Adrenal gland (tissue), 9 donors: ENCODE measurements at regions not wholly inside any gene's neighbourhood (a gene's known extent, or its start where the extent isn't known, plus 50 kb on each side); places are given as distances from the start of the nearest gene placed in this dataset.

Experiments used
- DNase-seq, 7 donors: peaks; one replicate each; pipeline ENCODE4 v3.0.0-alpha.2; 2019 to 2020
- H3K27ac ChIP-seq, 5 donors: fragments of 200-600 bp; sonication (generic) in 4 of 5; 1 replicate in 3 of 5; 2 replicates in 2 of 5; pipeline versions ENCODE4 v1.5.1 to v1.8.0; 2016 to 2020; ENCODE audit warnings: mild to moderate bottlenecking in 1 of 5
- H3K27me3 ChIP-seq: fragments of 200-600 bp; 2 replicates; pipeline ENCODE4 v1.8.0; 2021
- H3K36me3 ChIP-seq, 2 donors: fragments of 200-600 bp; replicated peaks in 1 of 2; 1 replicate in 1 of 2; 2 replicates in 1 of 2; pipeline versions ENCODE4 v1.5.1 to v1.8.0; 2018 to 2022
- H3K4me1 ChIP-seq, 2 donors: fragments of 200-600 bp; replicated peaks in 1 of 2; 1 replicate in 1 of 2; 2 replicates in 1 of 2; pipeline versions ENCODE4 v1.5.1 to v1.8.0; 2018 to 2021
- H3K4me3 ChIP-seq, 4 donors: fragments of 200-600 bp; sonication (generic) in 3 of 4; one replicate each; pipeline ENCODE4 v1.5.1; 2016 to 2018
- H3K9me3 ChIP-seq, 3 donors: fragments of 200-600 bp; sonication (generic) in 1 of 3; replicated peaks in 1 of 3; 1 replicate in 2 of 3; 2 replicates in 1 of 3; pipeline versions ENCODE4 v1.5.1 to v1.8.0; 2016 to 2021
- POLR2A ChIP-seq, 2 donors: fragments of 450-650 bp; IDR thresholded peaks; one replicate each; pipeline ENCODE4 v1.6.1; 2017; ENCODE audit warnings: antibody characterized with exemption in 2 of 2, mild to moderate bottlenecking in 2 of 2, moderate library complexity in 1 of 2
- WGBS, 4 donors: extraction: QIAGEN DNeasy Blood & Tissue Kit in 2 of 4; methylation state at CpG; one replicate each; pipeline versions ENCODE4 v1.1.5 to v1.1.7; 2013 to 2017; 5-methylcytosine and 5-hydroxymethylcytosine counted together
- intact Hi-C, 2 donors: fragments of 100-400 bp; cut with DNase I; formaldehyde crosslinking; loops; one replicate each; pipeline versions ENCODE4 v1.14.1 to v1.15.0; 2022 to 2023
- TF ChIP-seq, protein P1 (sequence below), 6 experiments: fragments of 450-650 bp in 4 of 6; fragments of 200-600 bp in 2 of 6; sonication (generic) in 1 of 6; IDR thresholded peaks; 1 replicate in 5 of 6; 2 replicates in 1 of 6; pipeline versions ENCODE4 v1.5.1 to v1.8.0; 2016 to 2021; ENCODE audit warnings: antibody characterized with exemption in 6 of 6, mild to moderate bottlenecking in 2 of 6, moderate library complexity in 1 of 6
- donor health status: healthy with polysubstance abuse.
- donor health status: Bipolar disorder and iron deficiency.
- donor health status: DM: yes; HTN: yes; CAD: no.
- donor health status: DM: no; HTN: no; CAD: no.
- donor health status: DM: no; HTN: no; CAD: no.

DNA sequence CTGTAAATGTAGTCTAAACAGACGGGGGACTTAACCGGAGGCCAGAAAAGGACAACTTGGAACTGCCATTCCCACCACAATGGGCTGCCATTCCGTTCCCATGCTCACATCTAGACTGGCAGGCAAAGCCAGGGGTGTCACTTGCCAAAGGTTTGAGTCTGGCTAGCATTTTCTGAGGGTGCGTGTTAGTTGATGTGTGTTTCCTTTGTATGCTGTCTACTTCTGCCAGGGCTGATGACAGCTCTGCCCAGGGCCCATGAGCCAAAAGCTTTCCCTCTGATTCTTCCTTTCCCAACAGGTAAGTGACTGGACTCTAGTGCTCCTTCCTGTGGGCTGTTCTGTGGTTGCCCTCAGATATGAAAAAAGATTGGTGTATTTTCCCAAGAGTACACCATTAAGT is 68.0 kb downstream of the ZNF608 start:
- TF ChIP-seq, protein P1, sequence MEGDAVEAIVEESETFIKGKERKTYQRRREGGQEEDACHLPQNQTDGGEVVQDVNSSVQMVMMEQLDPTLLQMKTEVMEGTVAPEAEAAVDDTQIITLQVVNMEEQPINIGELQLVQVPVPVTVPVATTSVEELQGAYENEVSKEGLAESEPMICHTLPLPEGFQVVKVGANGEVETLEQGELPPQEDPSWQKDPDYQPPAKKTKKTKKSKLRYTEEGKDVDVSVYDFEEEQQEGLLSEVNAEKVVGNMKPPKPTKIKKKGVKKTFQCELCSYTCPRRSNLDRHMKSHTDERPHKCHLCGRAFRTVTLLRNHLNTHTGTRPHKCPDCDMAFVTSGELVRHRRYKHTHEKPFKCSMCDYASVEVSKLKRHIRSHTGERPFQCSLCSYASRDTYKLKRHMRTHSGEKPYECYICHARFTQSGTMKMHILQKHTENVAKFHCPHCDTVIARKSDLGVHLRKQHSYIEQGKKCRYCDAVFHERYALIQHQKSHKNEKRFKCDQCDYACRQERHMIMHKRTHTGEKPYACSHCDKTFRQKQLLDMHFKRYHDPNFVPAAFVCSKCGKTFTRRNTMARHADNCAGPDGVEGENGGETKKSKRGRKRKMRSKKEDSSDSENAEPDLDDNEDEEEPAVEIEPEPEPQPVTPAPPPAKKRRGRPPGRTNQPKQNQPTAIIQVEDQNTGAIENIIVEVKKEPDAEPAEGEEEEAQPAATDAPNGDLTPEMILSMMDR (IDR thresholded peaks at IDR 0.05) = no peak
- TF ChIP-seq POLR2A (IDR thresholded peaks at IDR 0.05) = no peak
- no peaks in the 10 kb centered on the region for H3K9me3 ChIP-seq
- WGBS, 4 donors = 94 to 100% (median 98%) methylated on average over 4 of the region's 4 CpGs
- no peaks in the 10 kb centered on the region for H3K36me3 ChIP-seq
- no peak overlapping the region for H3K4me3 ChIP-seq
- H3K27ac ChIP-seq = peak overlapping the region in 2 of 5 donors; percentile 8 to 10
- DNase-seq = no peak
- intact Hi-C loops = no loop called here
- no peaks in the 10 kb centered on the region for H3K27me3 ChIP-seq
- peaks cover 0 to 40% of the 10 kb centered on the region in 2 donors for H3K4me1 ChIP-seq

DNA sequence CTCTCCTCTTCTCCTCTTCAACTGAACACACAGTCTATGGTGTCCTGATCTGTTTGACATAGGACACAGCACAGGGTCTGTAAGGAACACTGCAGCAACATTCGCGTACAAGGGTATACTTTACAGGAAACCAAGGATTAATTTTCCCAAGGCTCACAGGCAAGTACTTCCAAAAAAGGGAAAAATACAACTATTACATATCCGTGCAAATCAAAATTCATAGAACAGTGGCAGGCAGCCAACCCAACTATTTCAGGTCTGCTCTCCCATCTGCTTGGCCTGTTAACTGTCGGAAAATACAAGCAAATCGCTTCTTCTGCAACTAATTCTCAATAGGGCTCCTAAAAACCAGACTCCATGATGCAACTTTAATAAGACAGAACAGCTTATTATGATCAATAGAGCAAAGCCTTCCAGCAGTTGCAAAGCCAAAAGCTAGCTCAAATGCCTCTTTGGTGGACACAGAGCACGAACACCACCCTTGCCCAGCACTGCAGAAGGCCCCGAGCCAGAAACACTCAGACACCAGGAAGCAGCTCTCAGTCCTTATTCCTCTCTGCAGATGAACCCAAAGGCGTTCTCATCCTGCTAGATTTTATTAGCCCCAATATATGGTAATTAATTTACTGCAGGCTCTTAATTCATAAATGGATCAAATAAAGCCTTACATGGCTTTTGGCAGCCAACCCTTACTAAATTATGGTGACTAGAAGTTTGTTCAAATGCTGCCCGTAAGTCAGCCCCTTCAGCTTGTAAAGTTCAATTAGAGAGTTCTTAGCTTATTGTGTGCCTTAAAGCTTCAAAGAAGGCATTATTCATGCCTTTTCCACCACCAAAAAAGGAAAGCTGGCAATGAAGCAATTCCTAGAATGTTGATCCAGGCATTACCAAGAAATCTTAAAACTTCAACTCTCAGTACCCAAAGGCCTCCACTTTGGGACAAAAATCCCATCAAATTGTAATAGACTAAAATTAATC is 68.8 kb downstream of the ZNF608 start:
- 55 to 70% (median 61%) methylated on average over 9 of the region's 9 CpGs for WGBS, 4 donors
- Histone ChIP-seq H3K27me3 (no peaks in the 10 kb centered on the region), H3K4me1 (peaks cover 0 to 43% of the 10 kb centered on the region in 2 donors), H3K36me3 (no peaks in the 10 kb centered on the region), H3K27ac (peak overlapping the region in 2 of 5 donors; percentile 10 to 19), H3K9me3 (no peaks in the 10 kb centered on the region), H3K4me3 (no peak overlapping the region)
- DNase-seq = peak in 5 of 7 donors; percentile 19 to 72 (median 30)
- intact Hi-C loops = no loop called here
- TF ChIP-seq POLR2A (IDR thresholded peaks at IDR 0.05) = no peak
- TF ChIP-seq, protein P1 (IDR thresholded peaks at IDR 0.05) = no peak

DNA sequence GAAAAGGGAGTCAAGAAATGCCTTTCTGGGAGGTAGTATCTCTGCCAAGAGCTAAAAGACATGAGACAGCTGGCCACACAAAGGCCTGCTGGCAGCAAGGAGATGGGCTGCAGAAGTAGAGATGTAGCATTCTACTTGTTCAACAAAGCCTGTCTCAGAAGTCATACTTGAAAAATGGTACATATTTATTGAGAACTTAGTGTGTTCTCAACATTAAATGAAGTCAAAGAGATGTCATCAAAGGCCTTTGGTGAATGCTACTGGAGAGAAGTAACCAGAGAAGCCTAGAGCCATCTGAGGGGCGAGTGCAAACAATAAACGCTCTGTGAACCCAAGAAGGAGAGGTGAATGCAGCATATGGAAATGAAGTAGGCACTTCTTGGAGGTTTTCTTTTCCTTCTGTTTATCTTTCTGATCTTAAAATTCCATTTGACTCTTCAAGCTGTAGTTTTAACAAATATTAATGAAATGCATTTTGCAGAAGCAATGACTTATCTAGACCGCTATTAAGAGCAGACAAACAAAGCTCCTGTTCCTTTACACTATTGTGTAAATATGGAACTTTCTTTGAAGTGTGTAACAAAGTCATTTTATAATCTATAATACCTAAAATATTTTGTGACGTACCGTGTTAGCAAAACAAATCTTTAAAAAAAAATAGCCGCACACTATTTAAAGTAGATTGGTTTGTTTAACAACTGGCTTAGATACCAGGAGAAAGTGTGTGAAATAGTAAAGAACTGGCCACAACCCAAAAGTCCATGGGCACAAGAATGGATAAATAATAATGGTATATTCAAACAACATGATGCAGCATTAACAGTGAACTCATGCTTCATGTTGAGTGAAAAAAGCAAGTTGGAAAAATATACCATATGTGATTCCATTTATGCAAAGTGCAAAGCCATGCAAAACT is 70.2 kb downstream of the ZNF608 start:
- TF ChIP-seq POLR2A (IDR thresholded peaks at IDR 0.05) = no peak
- TF ChIP-seq, protein P1 (IDR thresholded peaks at IDR 0.05) = no peak
- WGBS, 4 donors = 92 to 98% (median 94%) methylated on average over 6 of the region's 6 CpGs
- peaks cover 4 to 58% of the 10 kb centered on the region in 2 donors for H3K4me1 ChIP-seq
- no peaks in the 10 kb centered on the region for H3K27me3 ChIP-seq
- no peaks in the 10 kb centered on the region for H3K36me3 ChIP-seq
- H3K4me3 ChIP-seq = no peak overlapping the region
- no peak for DNase-seq
- intact Hi-C loops = no loop called here
- H3K9me3 ChIP-seq = no peaks in the 10 kb centered on the region
- no peak overlapping the region for H3K27ac ChIP-seq

DNA sequence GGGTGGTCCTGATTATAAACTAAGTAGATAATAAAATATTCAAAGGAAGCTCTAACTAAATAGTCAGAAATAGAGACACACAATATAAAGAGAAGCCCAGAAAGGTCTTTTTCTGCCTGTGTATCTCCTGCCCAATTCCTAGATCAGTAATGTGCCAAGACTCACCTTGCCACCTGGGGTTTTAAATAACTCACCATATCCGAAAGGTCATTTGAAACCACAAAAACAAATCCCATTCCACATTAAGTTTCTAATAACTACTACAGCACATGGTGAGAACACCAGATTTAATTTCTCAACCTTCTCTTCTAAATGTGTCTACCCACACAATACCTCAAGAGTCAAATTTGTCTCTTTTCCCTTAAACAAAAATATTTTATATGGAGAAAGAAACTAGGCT is 75.2 kb downstream of the ZNF608 start:
- Histone ChIP-seq H3K9me3 (no peaks in the 10 kb centered on the region), H3K27me3 (no peaks in the 10 kb centered on the region), H3K4me3 (no peak overlapping the region), H3K36me3 (no peaks in the 10 kb centered on the region), H3K27ac (no peak overlapping the region), H3K4me1 (peaks cover 4 to 38% of the 10 kb centered on the region in 2 donors)
- 88 to 98% (median 95%) methylated on average over 1 of the region's 1 CpG for WGBS, 4 donors
- intact Hi-C loops = no loop called here
- no peak for DNase-seq
- TF ChIP-seq, protein P1 (IDR thresholded peaks at IDR 0.05) = no peak
- no peak for TF ChIP-seq POLR2A (IDR thresholded peaks at IDR 0.05)
